IPS-NIHi11 (cell line): ENCODE measurements at regions not wholly inside any gene's neighbourhood (a gene's known extent, or its start where the extent isn't known, plus 50 kb on each side); places are given as distances from the start of the nearest gene placed in this dataset.
"Not testable (repeated sequence)": the region's sequence is repeated elsewhere in the genome, so short reads cannot be mapped to it uniquely, and the experiment has no call there.

Source experiments
- DNase-seq: peaks from one replicate; pipeline ENCODE4 v3.0.0; 2012; ENCODE audit warnings: mixed read lengths, low spot score

DNA sequence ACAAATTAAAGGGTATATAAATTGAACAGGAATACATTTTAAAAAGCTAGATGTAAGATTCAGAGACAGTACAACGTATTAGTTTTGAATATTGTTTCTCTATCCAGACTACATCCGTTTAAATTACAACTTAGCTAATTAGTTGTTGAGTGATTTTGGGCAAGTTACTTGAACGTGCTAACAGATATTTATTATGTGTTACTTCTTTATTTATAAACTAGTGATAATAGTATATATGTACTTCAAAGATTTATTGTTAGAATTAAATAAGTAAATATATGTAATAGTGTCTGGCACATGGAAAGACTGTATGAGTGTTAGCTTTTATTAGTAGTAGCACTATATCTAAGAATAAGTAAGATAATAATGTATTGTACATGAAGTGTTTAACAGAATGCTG lies 92.0 kb upstream of the GBE1 start:
- DNase-seq, result no peak

DNA sequence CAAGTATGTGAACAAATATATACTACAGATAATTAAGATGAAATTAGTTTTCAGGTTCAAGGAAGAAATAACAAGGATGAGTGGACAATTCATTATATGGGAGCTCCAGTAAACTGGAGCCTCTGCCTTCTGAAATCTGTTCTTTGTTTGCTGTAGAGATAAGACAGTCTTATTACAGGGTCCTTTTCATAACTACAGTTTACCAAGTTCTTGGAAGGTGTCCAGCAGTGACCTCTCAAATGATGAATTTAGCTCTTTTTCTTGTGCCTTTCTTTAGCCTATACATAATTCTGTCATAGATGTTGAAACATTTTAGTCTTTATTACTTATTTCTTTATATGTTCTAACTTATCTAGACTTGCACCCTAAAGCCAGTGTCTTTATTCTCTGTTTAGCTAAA lies 89.7 kb upstream of the GBE1 start:
- DNase-seq, result no peak

DNA sequence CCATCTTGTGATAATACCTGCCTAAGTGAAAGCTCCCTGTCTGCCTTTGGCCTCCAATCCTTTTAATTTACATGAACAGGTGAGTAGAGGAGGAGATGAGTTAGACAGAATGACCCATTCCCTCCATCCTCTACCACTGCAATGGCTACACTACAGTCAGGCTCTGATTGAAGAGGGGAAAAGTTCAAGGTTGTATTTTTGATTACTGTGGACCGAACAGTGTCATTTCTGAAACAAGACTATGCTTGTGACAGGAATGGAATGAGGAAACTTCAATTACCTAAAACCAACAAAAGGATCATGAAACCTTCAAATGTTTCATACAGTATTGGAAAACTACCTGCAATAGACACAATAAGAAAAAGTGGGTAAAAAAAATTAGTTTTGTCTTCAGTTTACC lies 85.5 kb upstream of the GBE1 start:
- DNase-seq, result no peak

DNA sequence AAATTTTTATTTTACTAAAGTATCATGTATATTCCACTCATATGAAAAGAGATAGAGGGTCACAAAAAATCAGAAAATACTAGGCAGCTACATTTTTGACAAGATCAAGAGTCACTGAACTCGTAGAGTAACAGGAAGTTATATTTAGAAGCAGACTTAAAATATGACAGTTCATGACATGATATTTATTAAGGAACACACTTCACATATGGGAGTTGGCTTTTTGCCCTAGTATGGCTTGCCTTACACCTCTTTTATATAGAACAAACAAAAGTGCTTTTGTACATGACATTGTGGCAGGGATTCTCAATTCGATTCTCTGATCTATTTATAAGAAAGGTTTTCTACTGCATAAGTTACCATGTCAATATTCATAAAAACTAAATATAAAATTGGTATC lies 80.1 kb upstream of the GBE1 start:
- DNase-seq, result no peak

DNA sequence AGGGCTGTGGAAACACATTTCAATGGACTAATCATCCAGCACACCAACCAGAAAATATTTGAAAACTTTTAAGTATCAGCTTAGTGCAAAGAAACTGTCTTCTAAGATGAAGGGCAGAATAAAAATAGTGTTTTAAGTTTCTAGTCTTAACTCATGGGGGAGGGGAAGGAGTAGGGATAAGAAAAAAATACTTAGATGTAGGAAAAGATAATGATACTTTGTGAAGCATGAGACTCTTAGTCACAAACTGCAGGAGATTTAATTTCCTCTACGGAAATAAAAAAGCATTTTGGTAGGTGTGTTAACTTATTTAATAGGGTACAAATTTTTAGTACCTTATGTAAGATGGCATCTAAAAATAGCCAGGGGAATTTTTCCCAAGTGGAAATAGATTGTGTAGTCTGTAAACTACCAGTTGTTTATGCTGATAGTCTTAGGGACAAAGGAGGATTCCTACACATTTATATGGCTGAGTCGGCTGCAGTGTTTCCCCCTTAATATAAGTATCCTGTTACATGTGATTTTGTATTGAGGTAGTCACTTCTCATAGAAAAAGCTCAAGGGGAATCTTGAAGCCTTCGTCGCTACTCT lies 78.2 kb upstream of the GBE1 start:
- no peak for DNase-seq

DNA sequence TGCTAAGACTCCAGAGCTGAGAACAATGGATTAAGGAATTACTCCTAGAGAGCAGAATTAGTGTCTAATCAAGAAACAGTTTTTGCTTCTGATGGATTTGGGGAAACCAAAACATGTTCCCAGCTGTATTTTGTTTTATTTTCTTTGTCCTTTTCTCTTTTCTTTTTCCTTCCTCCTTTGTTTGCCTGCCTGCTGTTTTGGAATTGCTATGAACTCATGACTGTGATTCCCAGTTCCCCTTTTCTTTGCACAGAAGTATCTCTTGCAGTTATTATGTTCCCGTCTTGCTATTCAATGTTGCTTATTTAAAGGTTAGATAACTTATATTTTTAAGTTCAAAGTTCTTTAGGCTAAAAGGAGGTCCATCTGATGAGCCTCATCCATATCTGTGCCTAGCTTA lies 77.0 kb upstream of the GBE1 start:
- DNase-seq, result no peak

DNA sequence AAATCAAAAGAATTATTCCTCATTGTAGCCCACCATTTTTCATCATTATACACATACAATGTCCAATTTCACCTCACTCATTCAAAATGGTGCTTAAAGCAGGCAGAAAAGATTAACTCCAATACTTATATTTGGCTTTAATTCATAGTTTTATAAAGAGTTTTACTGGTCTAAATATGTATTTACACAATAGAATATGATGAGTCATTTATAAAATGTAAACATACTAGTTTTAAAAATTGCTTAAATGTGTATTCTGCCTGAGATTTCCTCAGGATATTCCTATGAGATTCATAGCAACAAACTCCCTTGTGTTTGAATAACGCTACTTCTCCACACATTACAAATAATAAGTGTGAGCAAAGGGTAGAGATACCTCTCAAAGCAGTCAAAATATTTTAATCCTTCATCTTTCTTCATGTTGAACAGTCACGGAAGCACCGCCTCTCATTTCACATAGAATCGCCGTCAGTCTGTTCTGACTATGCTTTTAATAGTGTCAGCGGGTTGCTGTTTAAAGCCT lies 75.7 kb upstream of the GBE1 start:
- DNase-seq, result no peak

DNA sequence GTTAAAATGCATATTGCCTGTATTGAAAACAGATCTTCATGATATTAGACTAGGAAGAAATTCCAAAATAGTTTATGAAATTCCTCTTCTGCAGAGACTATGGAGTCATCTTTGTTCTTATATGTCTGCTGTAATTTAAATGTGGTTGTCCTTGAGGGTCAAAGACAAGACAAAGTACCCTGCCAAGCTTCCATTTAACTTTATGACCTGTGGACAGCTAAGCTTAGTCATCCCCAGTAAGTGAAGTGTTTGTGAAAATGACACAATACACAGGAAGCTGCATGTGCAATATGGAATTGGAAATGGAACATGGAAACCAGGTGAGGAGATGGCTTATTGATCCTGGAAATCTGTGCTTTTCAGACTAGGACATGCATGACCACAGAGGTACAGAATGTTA lies 68.5 kb upstream of the GBE1 start:
- DNase-seq, result no peak

DNA sequence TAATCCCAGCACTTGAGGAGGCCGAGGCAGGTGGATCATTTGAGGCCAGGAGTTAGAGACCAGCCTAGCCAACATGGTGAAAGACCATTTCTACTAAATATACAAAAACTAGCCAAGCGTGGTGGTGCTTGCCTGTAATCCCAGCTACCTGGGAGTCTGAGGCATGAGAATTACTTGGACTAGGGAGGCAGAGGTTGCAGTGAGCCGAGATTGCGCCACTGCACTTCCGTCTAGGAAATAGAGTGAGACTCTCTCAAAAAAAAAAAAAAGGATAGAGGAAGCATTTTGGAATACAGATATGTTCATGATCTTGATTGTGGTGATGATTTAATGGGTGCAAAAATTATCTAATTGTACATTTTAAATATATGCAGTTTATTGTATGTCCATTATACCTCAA lies 67.8 kb upstream of the GBE1 start:
- DNase-seq, result not testable (repeated sequence)

- no peak for DNase-seq
Measured at GRCh38 chr3:81823882-81824395, 62.5 kb upstream of the GBE1 start.

DNA sequence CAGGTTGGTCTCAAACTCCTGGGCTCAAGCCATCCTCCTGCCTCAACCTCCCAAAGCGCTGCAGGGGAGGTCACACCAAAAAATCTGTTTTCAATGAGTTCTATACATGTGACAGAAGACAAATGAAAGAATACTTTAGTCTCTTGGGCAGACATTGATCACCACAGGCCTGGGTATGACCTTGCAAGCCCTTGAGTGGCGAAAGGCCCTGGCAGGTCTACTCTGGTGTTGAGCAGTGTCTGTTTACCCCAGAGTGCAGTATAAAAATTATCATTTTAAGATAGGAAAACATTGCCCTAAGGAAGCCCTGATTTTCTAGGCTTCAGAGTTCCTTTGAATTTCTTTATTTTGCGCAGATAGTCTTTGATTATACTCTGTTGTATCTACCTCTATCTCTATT lies 61.6 kb upstream of the GBE1 start:
- DNase-seq, result no peak

DNA sequence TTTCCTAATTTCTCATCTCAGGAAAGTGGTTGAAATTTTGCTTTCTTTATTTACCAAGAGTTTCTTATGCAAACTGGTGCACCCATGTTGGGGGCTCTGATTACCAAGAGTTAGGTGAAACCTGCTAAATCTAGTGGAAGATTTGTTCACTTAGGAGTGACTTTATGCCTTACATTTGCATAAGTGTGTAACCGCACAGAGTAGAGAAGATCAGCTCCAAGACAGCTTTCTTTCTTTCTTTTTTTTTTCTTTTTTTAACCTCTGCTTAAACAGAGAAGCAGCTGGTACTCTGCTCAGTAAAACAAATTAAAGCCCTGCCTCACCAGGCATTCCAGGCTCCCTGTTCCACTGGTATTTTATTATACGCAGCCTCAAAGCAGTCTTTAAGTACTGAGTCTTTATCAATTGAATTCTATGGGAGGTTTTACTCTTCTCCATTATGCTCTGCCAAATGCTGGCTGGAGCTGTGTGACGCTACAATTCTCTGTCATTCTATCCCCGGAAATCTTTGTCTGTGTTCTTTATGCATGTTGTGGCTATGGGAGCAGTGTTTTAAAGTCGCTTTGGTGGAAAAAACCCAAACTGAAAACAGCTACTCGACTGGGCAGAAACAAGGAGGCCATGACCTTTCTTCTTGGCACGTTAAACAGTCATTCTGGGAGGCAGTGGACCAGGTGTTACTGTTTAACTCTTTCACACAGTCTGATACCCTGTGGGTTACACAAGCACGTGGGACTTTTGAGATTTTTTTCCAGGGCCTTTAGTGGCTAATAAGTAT lies 55.2 kb upstream of the GBE1 start:
- DNase-seq, result no peak

- DNase-seq, result not testable (repeated sequence)
Measured at GRCh38 chr3:81812098-81812497, 50.7 kb upstream of the GBE1 start.
